Chondrocyte (in vitro differentiated cells): ENCODE measurements at regions not wholly inside any gene's neighbourhood (a gene's known extent, or its start where the extent isn't known, plus 50 kb on each side); places are given as distances from the start of the nearest gene placed in this dataset.

Experiments
- DNase-seq: peaks from one replicate; pipeline ENCODE4 v3.0.0; 2021; ENCODE audit warnings: mixed read lengths, low spot score
- H3K27ac Mint-ChIP-seq: one replicate; pipeline ENCODE4 v1.8.0; 2021; ENCODE audit warnings: mild to moderate bottlenecking, moderate library complexity, mixed read lengths; ENCODE audit not compliant: unreplicated experiment
- H3K27me3 Mint-ChIP-seq: 2 replicates; pipeline ENCODE4 v1.8.0; 2021; ENCODE audit warnings: low read depth, mixed read lengths
- H3K36me3 Mint-ChIP-seq: 2 replicates; pipeline ENCODE4 v1.8.0; 2021; ENCODE audit warnings: low read depth, mixed read lengths
- H3K4me1 Mint-ChIP-seq: 2 replicates; pipeline ENCODE4 v1.8.0; 2021; ENCODE audit warnings: low read depth, mild to moderate bottlenecking, mixed read lengths
- H3K4me3 Mint-ChIP-seq: one replicate; pipeline ENCODE4 v1.8.0; 2021; ENCODE audit warnings: mild to moderate bottlenecking, moderate library complexity, mixed read lengths; ENCODE audit not compliant: unreplicated experiment
- H3K9me3 Mint-ChIP-seq: 2 replicates; pipeline ENCODE4 v1.8.0; 2021; ENCODE audit warnings: low read depth, mixed read lengths
- CTCF ChIP-seq: fragments of 200-600 bp; sonication (generic); IDR thresholded peaks from 2 replicates; pipeline ENCODE4 v1.5.0; 2021; ENCODE audit warnings: antibody characterized with exemption, mild to moderate bottlenecking, moderate library complexity

- Mint-ChIP-seq H3K4me3 (no peak overlapping the region), H3K4me1 (peaks cover 8% of the 10 kb centered on the region), H3K36me3 (peaks cover 4% of the 10 kb centered on the region), H3K27me3 (no peaks in the 10 kb centered on the region), H3K9me3 (peaks cover 13% of the 10 kb centered on the region), H3K27ac (peak overlapping the region; percentile 42)
- no peak for DNase-seq
- TF ChIP-seq CTCF, result no peak
Observed at GRCh38 chrX:98795636-98796035, 1614.4 kb downstream of the PCDH19 start.

- Mint-ChIP-seq H3K9me3 (peaks cover 23% of the 10 kb centered on the region), H3K4me1 (no peaks in the 10 kb centered on the region), H3K36me3 (peaks cover 10% of the 10 kb centered on the region), H3K4me3 (no peak overlapping the region), H3K27me3 (no peaks in the 10 kb centered on the region), H3K27ac (no peak overlapping the region)
- no peak for TF ChIP-seq CTCF
- no peak for DNase-seq
Observed at GRCh38 chrX:98755912-98756311, 1654.2 kb downstream of the PCDH19 start.

- H3K36me3 Mint-ChIP-seq, result no peaks in the 10 kb centered on the region
- H3K27ac Mint-ChIP-seq, result no peak overlapping the region
- no peak for TF ChIP-seq CTCF
- no peak for DNase-seq
- no peaks in the 10 kb centered on the region for H3K27me3 Mint-ChIP-seq
- H3K9me3 Mint-ChIP-seq, result peaks cover 5% of the 10 kb centered on the region
- H3K4me1 Mint-ChIP-seq, result no peaks in the 10 kb centered on the region
- H3K4me3 Mint-ChIP-seq, result no peak overlapping the region
Observed at GRCh38 chrX:98731821-98732220, 1678.3 kb downstream of the PCDH19 start.

GRCh38 chrX:98717970-98718369 is 1692.1 kb downstream of the PCDH19 start:
- H3K4me1 Mint-ChIP-seq, result no peaks in the 10 kb centered on the region
- H3K36me3 Mint-ChIP-seq, result no peaks in the 10 kb centered on the region
- no peak for TF ChIP-seq CTCF
- no peaks in the 10 kb centered on the region for H3K27me3 Mint-ChIP-seq
- H3K27ac Mint-ChIP-seq, result no peak overlapping the region
- H3K9me3 Mint-ChIP-seq, result peaks cover 11% of the 10 kb centered on the region
- no peak for DNase-seq
- no peak overlapping the region for H3K4me3 Mint-ChIP-seq
